IPS DF 6.9 (cell line): ENCODE measurements at regions not wholly inside any gene's neighbourhood (a gene's known extent, or its start where the extent isn't known, plus 50 kb on each side); places are given as distances from the start of the nearest gene placed in this dataset.

Source experiments
- DNase-seq: peaks from one replicate; pipeline ENCODE4 v3.0.0-alpha.2; 2013; ENCODE audit warnings: low read depth, low spot score
- H3K27ac ChIP-seq: one replicate; pipeline ENCODE4 v1.5.1; 2013; ENCODE audit warnings: low read length, control low read depth
- H3K27me3 ChIP-seq: 2 replicates; pipeline ENCODE4 v1.6.1; 2013; ENCODE audit warnings: mild to moderate bottlenecking, low read length; ENCODE audit not compliant: control insufficient read depth, insufficient read depth
- H3K36me3 ChIP-seq: 2 replicates; pipeline ENCODE4 v1.6.1; 2013; ENCODE audit warnings: low read length; ENCODE audit not compliant: control insufficient read depth, insufficient read depth
- H3K4me1 ChIP-seq: 2 replicates; pipeline ENCODE4 v1.6.1; 2013; ENCODE audit warnings: low read length; ENCODE audit not compliant: control insufficient read depth, insufficient read depth
- H3K4me3 ChIP-seq: 2 replicates; pipeline ENCODE4 v1.5.1; 2013; ENCODE audit warnings: mild to moderate bottlenecking, low read length
- H3K9me3 ChIP-seq: 2 replicates; pipeline ENCODE4 v1.6.1; 2013; ENCODE audit warnings: low read length, inconsistent platforms; ENCODE audit not compliant: control insufficient read depth, insufficient read depth
- WGBS: extraction: QIAGEN DNeasy Blood & Tissue Kit; methylation state at CpG from one replicate; pipeline ENCODE4 v1.1.7; 2013; ENCODE audit warnings: mixed read lengths, missing lambda C conversion rate; ENCODE audit not compliant: insufficient read length, insufficient coverage; 5-methylcytosine and 5-hydroxymethylcytosine counted together

- Histone ChIP-seq H3K27me3 (no peaks in the 10 kb centered on the region), H3K36me3 (no peaks in the 10 kb centered on the region), H3K9me3 (no peaks in the 10 kb centered on the region), H3K4me3 (no peak overlapping the region), H3K27ac (no peak overlapping the region), H3K4me1 (no peaks in the 10 kb centered on the region)
- no peak for DNase-seq
- WGBS = no CpG with 5 or more reads among the region's 2 CpGs
Observed at GRCh38 chr2:228644199-228644598, 462.7 kb upstream of the SPHKAP start.

GRCh38 chr2:228642861-228643260, 461.4 kb upstream of the SPHKAP start:
- no CpG with 5 or more reads among the region's 2 CpGs for WGBS

GRCh38 chr2:228630786-228631185, 449.3 kb upstream of the SPHKAP start:
- Histone ChIP-seq H3K9me3 (no peaks in the 10 kb centered on the region), H3K4me3 (no peak overlapping the region), H3K27me3 (no peaks in the 10 kb centered on the region), H3K36me3 (no peaks in the 10 kb centered on the region), H3K4me1 (no peaks in the 10 kb centered on the region), H3K27ac (no peak overlapping the region)
- WGBS = no CpG with 5 or more reads among the region's 2 CpGs
- DNase-seq = no peak

More at GRCh38 chr2:228642861-228643260, 461.4 kb upstream of the SPHKAP start:
- Histone ChIP-seq H3K4me3 (no peak overlapping the region), H3K9me3 (no peaks in the 10 kb centered on the region), H3K4me1 (no peaks in the 10 kb centered on the region), H3K36me3 (no peaks in the 10 kb centered on the region), H3K27me3 (no peaks in the 10 kb centered on the region), H3K27ac (no peak overlapping the region)
- DNase-seq = no peak

DNA sequence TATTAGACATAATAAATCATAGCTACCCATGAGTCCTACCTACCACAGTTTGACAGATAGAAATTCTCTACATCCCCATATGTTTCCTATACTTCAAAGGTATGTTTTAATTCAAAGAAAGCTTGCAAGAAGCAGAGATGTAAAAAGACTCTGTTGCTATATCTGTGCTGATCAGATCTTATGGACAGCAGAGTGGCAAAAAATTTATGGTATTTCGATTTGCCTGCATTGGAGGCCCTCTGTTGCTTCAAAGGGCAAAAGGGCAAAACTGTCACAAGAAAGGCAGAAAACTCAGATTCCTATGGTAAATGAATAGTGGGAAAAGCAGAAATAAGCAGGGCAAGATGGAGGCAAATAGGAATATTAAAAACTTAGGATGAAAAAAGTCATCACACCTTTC, 447.8 kb upstream of the SPHKAP start:
- no peak overlapping the region for H3K27ac ChIP-seq
- no peak for DNase-seq
- H3K4me3 ChIP-seq = no peak overlapping the region
- H3K36me3 ChIP-seq = no peaks in the 10 kb centered on the region
- no peaks in the 10 kb centered on the region for H3K9me3 ChIP-seq
- H3K27me3 ChIP-seq = no peaks in the 10 kb centered on the region
- H3K4me1 ChIP-seq = no peaks in the 10 kb centered on the region
- WGBS = no CpG with 5 or more reads among the region's 1 CpG

- WGBS = no CpG with 5 or more reads among the region's 4 CpGs
- DNase-seq = no peak
- Histone ChIP-seq H3K4me1 (no peaks in the 10 kb centered on the region), H3K27ac (no peak overlapping the region), H3K27me3 (no peaks in the 10 kb centered on the region), H3K36me3 (no peaks in the 10 kb centered on the region), H3K9me3 (no peaks in the 10 kb centered on the region), H3K4me3 (no peak overlapping the region)
Observed at GRCh38 chr2:228628682-228629081, 447.2 kb upstream of the SPHKAP start.

DNA sequence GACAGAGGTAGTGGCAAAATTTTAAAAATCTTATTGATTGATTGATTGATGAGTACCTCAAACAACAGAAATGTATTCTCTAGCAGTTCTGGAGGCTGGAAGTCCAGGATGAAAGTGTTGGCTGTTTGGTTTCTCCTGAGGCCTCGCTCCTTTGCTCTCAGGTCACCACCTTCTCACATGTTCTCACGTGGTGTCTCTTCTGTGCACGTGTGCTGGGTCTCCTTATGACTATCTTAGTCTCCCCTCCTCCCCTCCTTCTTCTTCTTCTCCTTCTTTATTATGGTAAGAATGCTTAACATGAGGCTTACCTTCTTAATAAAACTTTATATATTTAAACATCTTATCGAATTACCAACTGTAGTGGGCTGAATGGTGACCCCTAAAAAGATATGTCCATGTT, 446.0 kb upstream of the SPHKAP start:
- Histone ChIP-seq H3K9me3 (no peaks in the 10 kb centered on the region), H3K4me1 (no peaks in the 10 kb centered on the region), H3K27me3 (no peaks in the 10 kb centered on the region), H3K36me3 (no peaks in the 10 kb centered on the region), H3K27ac (no peak overlapping the region), H3K4me3 (no peak overlapping the region)
- no CpG with 5 or more reads among the region's 4 CpGs for WGBS
- DNase-seq = no peak

- Histone ChIP-seq H3K27ac (no peak overlapping the region), H3K9me3 (no peaks in the 10 kb centered on the region), H3K4me1 (no peaks in the 10 kb centered on the region), H3K27me3 (no peaks in the 10 kb centered on the region), H3K4me3 (no peak overlapping the region), H3K36me3 (no peaks in the 10 kb centered on the region)
- no peak for DNase-seq
- WGBS = no CpG with 5 or more reads among the region's 3 CpGs
Observed at GRCh38 chr2:228625481-228625880, 444.0 kb upstream of the SPHKAP start.

GRCh38 chr2:228624733-228625132, 443.2 kb upstream of the SPHKAP start:
- H3K36me3 ChIP-seq = no peaks in the 10 kb centered on the region
- no peak for DNase-seq
- no peaks in the 10 kb centered on the region for H3K9me3 ChIP-seq
- H3K4me1 ChIP-seq = no peaks in the 10 kb centered on the region
- no peaks in the 10 kb centered on the region for H3K27me3 ChIP-seq
- WGBS = no CpG with 5 or more reads among the region's 1 CpG
- H3K4me3 ChIP-seq = no peak overlapping the region
- no peak overlapping the region for H3K27ac ChIP-seq

DNA sequence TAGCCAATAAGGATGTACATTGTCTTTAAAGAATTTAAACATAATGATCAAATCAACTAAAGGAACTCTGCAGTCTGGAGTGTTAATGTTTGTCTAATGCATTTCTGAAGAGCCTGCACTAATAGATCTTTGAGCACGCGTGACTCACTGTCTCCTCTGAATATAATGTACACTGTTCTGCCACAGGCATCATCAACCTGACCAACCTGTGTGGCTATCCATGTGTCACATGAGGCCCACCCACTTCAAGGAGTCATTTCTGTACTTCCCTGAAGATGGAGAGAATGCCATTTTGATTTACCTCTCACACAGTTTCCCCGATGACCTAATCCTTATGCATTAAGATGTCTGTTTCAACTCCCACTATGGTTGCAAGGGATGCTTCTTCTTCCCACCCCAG, 434.0 kb upstream of the SPHKAP start:
- Histone ChIP-seq H3K27me3 (no peaks in the 10 kb centered on the region), H3K9me3 (no peaks in the 10 kb centered on the region), H3K4me1 (no peaks in the 10 kb centered on the region), H3K27ac (no peak overlapping the region), H3K36me3 (no peaks in the 10 kb centered on the region), H3K4me3 (no peak overlapping the region)
- no peak for DNase-seq
- WGBS = no CpG with 5 or more reads among the region's 3 CpGs

DNA sequence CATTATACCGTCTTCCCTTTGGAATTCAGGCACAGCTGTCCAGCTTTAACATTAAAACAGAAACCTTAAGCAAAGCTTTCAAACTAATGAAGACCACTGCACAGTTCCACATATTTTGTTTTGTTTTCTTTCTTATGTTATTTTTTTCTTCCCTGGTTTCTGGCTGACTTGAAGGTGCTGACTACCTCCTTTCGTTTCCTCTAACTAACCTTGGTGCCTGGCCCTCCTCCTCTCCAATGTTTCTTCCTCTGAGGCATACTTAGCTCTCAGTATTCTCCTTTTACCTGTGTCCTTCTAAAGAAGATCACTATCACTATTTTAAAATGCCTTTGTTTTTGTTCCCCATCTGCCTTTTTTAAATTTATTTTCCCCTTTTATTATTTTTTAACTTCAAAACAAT, 433.3 kb upstream of the SPHKAP start:
- H3K4me3 ChIP-seq = no peak overlapping the region
- H3K4me1 ChIP-seq = no peaks in the 10 kb centered on the region
- WGBS = no CpG with 5 or more reads among the region's 2 CpGs
- H3K36me3 ChIP-seq = no peaks in the 10 kb centered on the region
- no peak overlapping the region for H3K27ac ChIP-seq
- H3K27me3 ChIP-seq = no peaks in the 10 kb centered on the region
- no peak for DNase-seq
- no peaks in the 10 kb centered on the region for H3K9me3 ChIP-seq

DNA sequence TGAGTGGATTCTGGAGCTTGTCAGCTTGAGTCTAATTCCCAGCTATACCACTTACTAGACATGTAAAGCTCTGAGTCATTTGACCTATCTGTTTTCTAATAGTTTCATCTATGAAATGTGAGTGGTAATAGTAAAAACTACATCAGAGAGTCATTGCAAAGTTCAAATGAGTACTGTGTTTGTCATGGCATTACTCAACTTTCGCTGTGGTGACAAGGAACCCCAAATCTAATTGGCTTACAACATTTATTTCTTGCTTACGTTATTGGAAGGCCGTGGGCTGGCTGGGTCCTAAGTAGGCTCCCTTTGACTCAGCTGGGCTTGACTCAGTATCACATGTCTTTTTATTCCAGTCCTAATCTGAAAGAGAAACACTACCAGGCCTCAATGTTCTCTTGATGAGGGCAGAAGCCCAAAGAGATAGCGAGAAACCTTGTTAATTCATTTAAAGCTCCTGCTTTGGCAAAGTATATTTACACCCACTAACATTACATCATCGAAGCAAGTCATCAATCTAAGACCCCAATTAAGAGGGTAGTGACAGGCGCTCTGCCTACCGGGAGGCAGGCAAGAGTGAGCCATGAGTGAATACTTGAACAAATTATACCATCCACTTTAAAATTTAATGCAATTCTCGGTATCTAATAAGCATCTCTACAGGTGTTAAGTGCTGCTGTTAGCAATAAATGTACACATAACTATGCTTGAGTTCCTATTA, 431.8 kb upstream of the SPHKAP start:
- no peaks in the 10 kb centered on the region for H3K4me1 ChIP-seq
- no peak overlapping the region for H3K4me3 ChIP-seq
- no peaks in the 10 kb centered on the region for H3K36me3 ChIP-seq
- no peaks in the 10 kb centered on the region for H3K27me3 ChIP-seq
- no peak for DNase-seq
- H3K9me3 ChIP-seq = no peaks in the 10 kb centered on the region
- no peak overlapping the region for H3K27ac ChIP-seq
- WGBS = no CpG with 5 or more reads among the region's 8 CpGs
